A549 (cell line): ENCODE measurements at regions not wholly inside any gene's neighbourhood (a gene's known extent, or its start where the extent isn't known, plus 50 kb on each side); places are given as distances from the start of the nearest gene placed in this dataset.

Experiments
- ATAC-seq, 2 experiments: fragments of 200-7000 bp in 1 of 2; fragments of >200 bp in 1 of 2; cut with Nextera tagmentation in 1 of 2; cut with Tn5 transposase in 1 of 2; 3 replicates each; pipeline versions ENCODE4 v1.8.0 to v1.9.1; 2018 to 2020; ENCODE audit warnings: mild to moderate bottlenecking in 1 of 2, moderate library complexity in 1 of 2
- CTCF ChIA-PET: fragments of 300-600 bp; sonication (Branson Sonifier 250); formaldehyde crosslinking; extraction: SDS; loops from one replicate; lab custom pipeline; 2021; ENCODE audit warnings: antibody characterized with exemption, inconsistent platforms; lab: Yijun Ruan, JAX
- POLR2A ChIA-PET: fragments of 350-600 bp; formaldehyde crosslinking; extraction: SDS; loops from one replicate; lab custom pipeline; 2021; ENCODE audit warnings: antibody characterized with exemption, inconsistent platforms; lab: Yijun Ruan, JAX
- DNase-seq, 2 experiments: peaks; one replicate each; pipeline versions ENCODE4 v3.0.0 to v3.0.0-alpha.2; 2011 to 2016; ENCODE audit warnings: low read depth in 1 of 2, low spot score in 1 of 2
- FAIRE-seq: peaks from 2 replicates; lab custom pipeline; 2011; peaks lifted over from hg19 to GRCh38; lab: Jason Lieb, UNC
- H3K27ac ChIP-seq, 2 experiments: fragments of >200 bp; sonication (Bioruptor Twin); formaldehyde crosslinking; 3 replicates each; pipeline ENCODE4 v1.5.1; 2016 to 2017
- H3K4me1 ChIP-seq: fragments of >200 bp; sonication (Bioruptor Twin); formaldehyde crosslinking; 3 replicates; pipeline ENCODE4 v1.6.1; 2016
- H3K4me2 ChIP-seq: fragments of >200 bp; sonication (Bioruptor Twin); formaldehyde crosslinking; 3 replicates; pipeline ENCODE4 v1.6.1; 2016
- H3K4me3 ChIP-seq: fragments of >200 bp; sonication (Bioruptor Twin); formaldehyde crosslinking; 3 replicates; pipeline ENCODE4 v1.5.1; 2016
- H3K9me3 ChIP-seq: fragments of >200 bp; sonication (Bioruptor Twin); formaldehyde crosslinking; 3 replicates; pipeline ENCODE4 v1.6.1; 2016
- CHD2 ChIP-seq: fragments of 150-350 bp; IDR thresholded peaks from 2 replicates; pipeline ENCODE4 v1.6.1; 2014; ENCODE audit warnings: low read length; ENCODE audit not compliant: partially characterized antibody
- EHF ChIP-seq: fragments of 250-450 bp; sonication (Bioruptor Pico); IDR thresholded peaks from 2 replicates; pipeline ENCODE4 v1.5.0; 2020; ENCODE audit warnings: mild to moderate bottlenecking
- EHMT2 ChIP-seq: fragments of 200-600 bp; sonication (generic); IDR thresholded peaks from 2 replicates; pipeline ENCODE4 v1.6.1; 2016; ENCODE audit warnings: antibody characterized with exemption, low read depth, mild to moderate bottlenecking, moderate library complexity
- FOSB ChIP-seq: fragments of 250-450 bp; sonication (Bioruptor Pico); IDR thresholded peaks from 2 replicates; pipeline ENCODE4 v1.5.0; 2020; ENCODE audit warnings: mild to moderate bottlenecking, moderate library complexity
- FOSL2 ChIP-seq, 2 experiments: fragments of 450-650 bp in 1 of 2; fragments of >200 bp in 1 of 2; sonication (Bioruptor Twin) in 1 of 2; formaldehyde crosslinking; IDR thresholded peaks; 2 replicates each; pipeline versions ENCODE4 v1.5.0 to v1.6.1; 2016 to 2020; ENCODE audit warnings: mild to moderate bottlenecking in 1 of 2, moderate library complexity in 1 of 2
- HEYL ChIP-seq: fragments of 250-450 bp; sonication (Bioruptor Pico); IDR thresholded peaks from 2 replicates; pipeline ENCODE4 v1.8.0; 2021; ENCODE audit warnings: mild to moderate bottlenecking, moderate library complexity
- HOXB13 ChIP-seq: fragments of 250-450 bp; sonication (Bioruptor Pico); IDR thresholded peaks from 2 replicates; pipeline ENCODE4 v1.5.0; 2020; ENCODE audit warnings: low read depth, mild to moderate bottlenecking, moderate library complexity
- KDM5A ChIP-seq: fragments of 200-600 bp; sonication (generic); IDR thresholded peaks from 2 replicates; pipeline ENCODE4 v1.6.1; 2016; ENCODE audit warnings: antibody characterized with exemption, mild to moderate bottlenecking
- MAFK ChIP-seq: fragments of 450-650 bp; IDR thresholded peaks from 2 replicates; pipeline ENCODE4 v1.6.1; 2014; ENCODE audit not compliant: partially characterized antibody
- NFE2L2 ChIP-seq: fragments of 150-350 bp; conservative IDR thresholded peaks from 2 replicates; pipeline ENCODE4 v1.6.1; 2014; ENCODE audit warnings: low read length
- NPAS2 ChIP-seq: fragments of 250-450 bp; sonication (Bioruptor Pico); IDR thresholded peaks from 2 replicates; pipeline ENCODE4 v1.8.0; 2022; ENCODE audit warnings: mild to moderate bottlenecking, moderate library complexity, borderline replicate concordance
- NR3C1 ChIP-seq: fragments of >200 bp; sonication (Bioruptor Twin); formaldehyde crosslinking; IDR thresholded peaks from 3 replicates; pipeline ENCODE4 v1.6.1; 2017
- POLR2A ChIP-seq: IDR thresholded peaks from 2 replicates; pipeline ENCODE4 v1.6.1; 2012; ENCODE audit warnings: mild to moderate bottlenecking, low read length
- RCOR1 ChIP-seq: fragments of 150-350 bp; IDR thresholded peaks from 2 replicates; pipeline ENCODE4 v1.6.1; 2014; ENCODE audit warnings: antibody characterized with exemption, low read length, low read depth
- RNF2 ChIP-seq: fragments of 200-600 bp; sonication (generic); IDR thresholded peaks from 2 replicates; pipeline ENCODE4 v1.6.1; 2016; ENCODE audit warnings: low read depth, mild to moderate bottlenecking, antibody characterized with exemption, moderate library complexity, borderline replicate concordance
- SREBF2 ChIP-seq: fragments of 450-650 bp; IDR thresholded peaks from 2 replicates; pipeline ENCODE4 v1.6.1; 2014; ENCODE audit warnings: mild to moderate bottlenecking, moderate library complexity
- TP53 ChIP-seq: fragments of 250-450 bp; sonication (Bioruptor Pico); IDR thresholded peaks from 2 replicates; pipeline ENCODE4 v1.5.0; 2021; ENCODE audit warnings: mild to moderate bottlenecking, moderate library complexity
- WGBS: methylation state at CpG from one replicate; pipeline ENCODE4 v1.1.6; 2017; ENCODE audit errors: missing lambda C conversion rate; 5-methylcytosine and 5-hydroxymethylcytosine counted together
- TF ChIP-seq, protein P1 (sequence below): fragments of 200-600 bp; sonication (generic); IDR thresholded peaks from 2 replicates; pipeline ENCODE4 v1.6.1; 2016; ENCODE audit warnings: antibody characterized with exemption, mild to moderate bottlenecking, moderate library complexity
- TF ChIP-seq, protein P2 (sequence below): fragments of >200 bp; sonication (Bioruptor Twin); formaldehyde crosslinking; IDR thresholded peaks from 3 replicates; pipeline ENCODE4 v1.6.1; 2016
- TF ChIP-seq, protein P3 (sequence below): fragments of 250-450 bp; sonication (Bioruptor Pico); IDR thresholded peaks from 2 replicates; pipeline ENCODE4 v1.5.0; 2020; ENCODE audit warnings: low read depth, mild to moderate bottlenecking, moderate library complexity

GRCh38 chr13:75050419-75051046 is 431.4 kb downstream of the TBC1D4 start:
- ChIA-PET CTCF (no interaction called here), POLR2A (no interaction called here)
- ATAC-seq (no peak), DNase-seq (no peak), FAIRE-seq (no peak)
- no peak for TF ChIP-seq NFE2L2
- no peak for TF ChIP-seq FOSB
- TF ChIP-seq NPAS2 (CRISPR knock-in tag) = no peak
- TF ChIP-seq RNF2 = no peak
- no peak for TF ChIP-seq POLR2A
- no peak for TF ChIP-seq FOSL2 (IDR thresholded peaks at IDR 0.05)
- no peak for TF ChIP-seq FOSL2 (CRISPR knock-in tag; IDR thresholded peaks at IDR 0.05)
- TF ChIP-seq HOXB13 = no peak
- no peak for TF ChIP-seq RCOR1
- TF ChIP-seq, protein P1, sequence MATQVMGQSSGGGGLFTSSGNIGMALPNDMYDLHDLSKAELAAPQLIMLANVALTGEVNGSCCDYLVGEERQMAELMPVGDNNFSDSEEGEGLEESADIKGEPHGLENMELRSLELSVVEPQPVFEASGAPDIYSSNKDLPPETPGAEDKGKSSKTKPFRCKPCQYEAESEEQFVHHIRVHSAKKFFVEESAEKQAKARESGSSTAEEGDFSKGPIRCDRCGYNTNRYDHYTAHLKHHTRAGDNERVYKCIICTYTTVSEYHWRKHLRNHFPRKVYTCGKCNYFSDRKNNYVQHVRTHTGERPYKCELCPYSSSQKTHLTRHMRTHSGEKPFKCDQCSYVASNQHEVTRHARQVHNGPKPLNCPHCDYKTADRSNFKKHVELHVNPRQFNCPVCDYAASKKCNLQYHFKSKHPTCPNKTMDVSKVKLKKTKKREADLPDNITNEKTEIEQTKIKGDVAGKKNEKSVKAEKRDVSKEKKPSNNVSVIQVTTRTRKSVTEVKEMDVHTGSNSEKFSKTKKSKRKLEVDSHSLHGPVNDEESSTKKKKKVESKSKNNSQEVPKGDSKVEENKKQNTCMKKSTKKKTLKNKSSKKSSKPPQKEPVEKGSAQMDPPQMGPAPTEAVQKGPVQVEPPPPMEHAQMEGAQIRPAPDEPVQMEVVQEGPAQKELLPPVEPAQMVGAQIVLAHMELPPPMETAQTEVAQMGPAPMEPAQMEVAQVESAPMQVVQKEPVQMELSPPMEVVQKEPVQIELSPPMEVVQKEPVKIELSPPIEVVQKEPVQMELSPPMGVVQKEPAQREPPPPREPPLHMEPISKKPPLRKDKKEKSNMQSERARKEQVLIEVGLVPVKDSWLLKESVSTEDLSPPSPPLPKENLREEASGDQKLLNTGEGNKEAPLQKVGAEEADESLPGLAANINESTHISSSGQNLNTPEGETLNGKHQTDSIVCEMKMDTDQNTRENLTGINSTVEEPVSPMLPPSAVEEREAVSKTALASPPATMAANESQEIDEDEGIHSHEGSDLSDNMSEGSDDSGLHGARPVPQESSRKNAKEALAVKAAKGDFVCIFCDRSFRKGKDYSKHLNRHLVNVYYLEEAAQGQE = no peak
- TF ChIP-seq TP53 (CRISPR knock-in tag) = no peak
- TF ChIP-seq, protein P2, sequence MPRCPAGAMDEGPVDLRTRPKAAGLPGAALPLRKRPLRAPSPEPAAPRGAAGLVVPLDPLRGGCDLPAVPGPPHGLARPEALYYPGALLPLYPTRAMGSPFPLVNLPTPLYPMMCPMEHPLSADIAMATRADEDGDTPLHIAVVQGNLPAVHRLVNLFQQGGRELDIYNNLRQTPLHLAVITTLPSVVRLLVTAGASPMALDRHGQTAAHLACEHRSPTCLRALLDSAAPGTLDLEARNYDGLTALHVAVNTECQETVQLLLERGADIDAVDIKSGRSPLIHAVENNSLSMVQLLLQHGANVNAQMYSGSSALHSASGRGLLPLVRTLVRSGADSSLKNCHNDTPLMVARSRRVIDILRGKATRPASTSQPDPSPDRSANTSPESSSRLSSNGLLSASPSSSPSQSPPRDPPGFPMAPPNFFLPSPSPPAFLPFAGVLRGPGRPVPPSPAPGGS = no peak
- Histone ChIP-seq H3K4me3 (no peak overlapping the region), H3K9me3 (no peaks in the 10 kb centered on the region), H3K4me2 (no peak overlapping the region), H3K27ac (no peak overlapping the region), H3K4me1 (no peaks in the 10 kb centered on the region)
- WGBS = 55% methylated on average over 5 of the region's 5 CpGs

- FAIRE-seq (no peak), ATAC-seq (no peak)
- TF ChIP-seq EHF (CRISPR knock-in tag) (no peak), NPAS2 (CRISPR knock-in tag) (no peak), SREBF2 (no peak), KDM5A (no peak), POLR2A (no peak), HEYL (CRISPR knock-in tag) (no peak), MAFK (no peak), CHD2 (no peak), EHMT2 (no peak), NR3C1 (no peak)
- TF ChIP-seq, protein P3, sequence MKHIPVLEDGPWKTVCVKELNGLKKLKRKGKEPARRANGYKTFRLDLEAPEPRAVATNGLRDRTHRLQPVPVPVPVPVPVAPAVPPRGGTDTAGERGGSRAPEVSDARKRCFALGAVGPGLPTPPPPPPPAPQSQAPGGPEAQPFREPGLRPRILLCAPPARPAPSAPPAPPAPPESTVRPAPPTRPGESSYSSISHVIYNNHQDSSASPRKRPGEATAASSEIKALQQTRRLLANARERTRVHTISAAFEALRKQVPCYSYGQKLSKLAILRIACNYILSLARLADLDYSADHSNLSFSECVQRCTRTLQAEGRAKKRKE (CRISPR knock-in tag) = no peak
- TF ChIP-seq, protein P1 = no peak
Measured at GRCh38 chr13:75049735-75050335, 432.1 kb downstream of the TBC1D4 start.

More at GRCh38 chr13:75049735-75050335, 432.1 kb downstream of the TBC1D4 start:
- ChIA-PET CTCF (interaction anchor here (0.8 kb wide), 1 partner anchor 14 kb away, joined by 3 read pairs; no protein-coding TSS in a partner anchor), POLR2A (no interaction called here)
- Histone ChIP-seq H3K4me3 (no peak overlapping the region), H3K27ac (no peak overlapping the region), H3K4me2 (no peak overlapping the region), H3K9me3 (no peaks in the 10 kb centered on the region), H3K4me1 (no peaks in the 10 kb centered on the region)
- no peak for DNase-seq
- whole genome bisulfite sequencing = 72% methylated on average over 3 of the region's 3 CpGs
